GM18520 (cell line): ENCODE measurements at regions not wholly inside any gene's neighbourhood (a gene's known extent, or its start where the extent isn't known, plus 50 kb on each side); places are given as distances from the start of the nearest gene placed in this dataset.

ENCODE experiments used
- ATAC-seq: cut with Tn5 transposase; IDR thresholded peaks from one replicate; pipeline ENCODE4 v1.9.1; 2021; ENCODE audit not compliant: unreplicated experiment

GRCh38 chr9:14399756-14400657 lies 86.1 kb upstream of the NFIB start:
- no peak for ATAC-seq

- ATAC-seq: no peak
Measured at GRCh38 chr9:14398473-14398872, 84.5 kb upstream of the NFIB start.

- ATAC-seq: no peak
Measured at GRCh38 chr9:14396171-14396570, 82.2 kb upstream of the NFIB start.

- no peak for ATAC-seq
Measured at GRCh38 chr9:14395317-14396082, 81.6 kb upstream of the NFIB start.

GRCh38 chr9:14393418-14393817 lies 79.5 kb upstream of the NFIB start:
- no peak for ATAC-seq

GRCh38 chr9:14391620-14392019 lies 77.7 kb upstream of the NFIB start:
- ATAC-seq: no peak

- ATAC-seq: no peak
Measured at GRCh38 chr9:14389657-14390056, 75.7 kb upstream of the NFIB start.

GRCh38 chr9:14389146-14389545 lies 75.2 kb upstream of the NFIB start:
- ATAC-seq: no peak

GRCh38 chr9:14383773-14384172 lies 69.8 kb upstream of the NFIB start:
- no peak for ATAC-seq

GRCh38 chr9:14383294-14383693 lies 69.4 kb upstream of the NFIB start:
- ATAC-seq: no peak

GRCh38 chr9:14380061-14380836 lies 66.3 kb upstream of the NFIB start:
- no peak for ATAC-seq

GRCh38 chr9:14379280-14379679 lies 65.3 kb upstream of the NFIB start:
- ATAC-seq: no peak

- no peak for ATAC-seq
Measured at GRCh38 chr9:14373706-14374105, 59.8 kb upstream of the NFIB start.

GRCh38 chr9:14373336-14373666 lies 59.4 kb upstream of the NFIB start:
- ATAC-seq: no peak

- no peak for ATAC-seq
Measured at GRCh38 chr9:14372437-14373335, 58.7 kb upstream of the NFIB start.

- ATAC-seq: no peak
Measured at GRCh38 chr9:14369011-14369410, 55.1 kb upstream of the NFIB start.

- ATAC-seq: no peak
Measured at GRCh38 chr9:14366076-14366475, 52.1 kb upstream of the NFIB start.

GRCh38 chr9:14365670-14366069 lies 51.7 kb upstream of the NFIB start:
- no peak for ATAC-seq
